ENCODE measurements at regions not wholly inside any gene's neighbourhood (a gene's known extent, or its start where the extent isn't known, plus 50 kb on each side); places are given as distances from the start of the nearest gene placed in this dataset.

DNA sequence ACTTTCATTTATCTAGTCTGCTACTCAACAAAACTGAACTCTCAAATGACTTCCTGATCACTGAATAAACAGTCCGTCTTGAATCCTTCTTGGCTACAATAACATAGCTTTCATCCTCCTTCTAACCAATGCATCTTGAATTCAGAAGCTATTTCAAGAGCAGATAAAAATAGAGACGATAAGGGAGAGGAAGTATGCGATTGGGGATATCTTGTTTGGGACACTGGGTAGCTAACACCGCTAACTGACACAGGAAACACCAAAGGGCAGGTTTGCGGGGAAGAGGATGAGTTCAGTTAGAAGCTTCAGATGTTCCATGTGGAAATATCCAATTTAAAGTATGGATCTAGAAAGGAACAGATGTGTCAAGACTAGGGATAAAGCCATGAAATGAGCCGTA is 102.5 kb downstream of the SLC41A2 start:
- TF ChIP-seq, protein P1, sequence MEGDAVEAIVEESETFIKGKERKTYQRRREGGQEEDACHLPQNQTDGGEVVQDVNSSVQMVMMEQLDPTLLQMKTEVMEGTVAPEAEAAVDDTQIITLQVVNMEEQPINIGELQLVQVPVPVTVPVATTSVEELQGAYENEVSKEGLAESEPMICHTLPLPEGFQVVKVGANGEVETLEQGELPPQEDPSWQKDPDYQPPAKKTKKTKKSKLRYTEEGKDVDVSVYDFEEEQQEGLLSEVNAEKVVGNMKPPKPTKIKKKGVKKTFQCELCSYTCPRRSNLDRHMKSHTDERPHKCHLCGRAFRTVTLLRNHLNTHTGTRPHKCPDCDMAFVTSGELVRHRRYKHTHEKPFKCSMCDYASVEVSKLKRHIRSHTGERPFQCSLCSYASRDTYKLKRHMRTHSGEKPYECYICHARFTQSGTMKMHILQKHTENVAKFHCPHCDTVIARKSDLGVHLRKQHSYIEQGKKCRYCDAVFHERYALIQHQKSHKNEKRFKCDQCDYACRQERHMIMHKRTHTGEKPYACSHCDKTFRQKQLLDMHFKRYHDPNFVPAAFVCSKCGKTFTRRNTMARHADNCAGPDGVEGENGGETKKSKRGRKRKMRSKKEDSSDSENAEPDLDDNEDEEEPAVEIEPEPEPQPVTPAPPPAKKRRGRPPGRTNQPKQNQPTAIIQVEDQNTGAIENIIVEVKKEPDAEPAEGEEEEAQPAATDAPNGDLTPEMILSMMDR (IDR thresholded peaks at IDR 0.05; ENCODE audit: insufficient read depth, low read depth, low read length) = no peak
- no peak for TF ChIP-seq EZH2 (IDR thresholded peaks at IDR 0.05; ENCODE audit: insufficient read depth, low read length)
